K562 (cell line): ENCODE measurements at regions not wholly inside any gene's neighbourhood (a gene's known extent, or its start where the extent isn't known, plus 50 kb on each side); places are given as distances from the start of the nearest gene placed in this dataset.

Experiments used
- ATAC-seq: fragments of 200-7000 bp; cut with Tn5 transposase; 3 replicates; pipeline ENCODE4 v1.9.1; 2020; ENCODE audit warnings: moderate library complexity
- BruUV-seq: library from RNA; stranded (reverse); fragments of 400-500 nt; replicated peaks from 2 replicates; lab custom pipeline; 2021; lab: Mats Ljungman, UMichigan
- CTCF ChIA-PET: fragments of 300-600 bp; formaldehyde crosslinking; extraction: SDS; loops from one replicate; lab custom pipeline; 2021; ENCODE audit warnings: low intra/inter-chr PET ratio; lab: Yijun Ruan, JAX
- POLR2A ChIA-PET: fragments of 300-600, 350-650 bp; sonication (Branson Sonifier 250); formaldehyde crosslinking; extraction: SDS; loops from one replicate; lab custom pipeline; 2021; ENCODE audit warnings: antibody characterized with exemption, inconsistent platforms; lab: Yijun Ruan, JAX
- DNase-seq, 4 experiments: peaks; one replicate each; pipeline versions ENCODE4 v3.0.0 to v3.0.0-alpha.2; 2011 to 2018; ENCODE audit warnings: low spot score in 3 of 4, mixed read lengths in 3 of 4; ENCODE audit errors: extremely low read depth in 1 of 4
- FAIRE-seq: peaks from 2 replicates; lab custom pipeline; 2011; peaks lifted over from hg19 to GRCh38; lab: Jason Lieb, UNC
- H2AFZ ChIP-seq: 2 replicates; pipeline ENCODE4 v1.6.0; 2011; ENCODE audit warnings: low read depth, low read length, control low read depth, inconsistent platforms
- H3K27ac ChIP-seq: fragments of 200-600 bp; 3 replicates; pipeline ENCODE4 v1.8.0; 2011; ENCODE audit warnings: low read depth, mild to moderate bottlenecking, control low read depth, inconsistent platforms, low read length, moderate library complexity, mixed read lengths; ENCODE audit errors: extremely low read depth
- H3K27me3 ChIP-seq, 2 experiments: fragments of 300-600 bp in 1 of 2; 2 replicates in 1 of 2; 3 replicates in 1 of 2; pipeline versions ENCODE4 v1.6.0 to v1.8.0; 2011; ENCODE audit warnings: inconsistent platforms in 2 of 2, low read length in 2 of 2, mild to moderate bottlenecking in 1 of 2, mixed read lengths in 1 of 2, moderate library complexity in 1 of 2; ENCODE audit not compliant: control insufficient read depth in 2 of 2, insufficient read depth in 2 of 2
- H3K36me3 ChIP-seq: fragments of 300-600 bp; 3 replicates; pipeline ENCODE4 v1.8.0; 2011; ENCODE audit warnings: mild to moderate bottlenecking, low read length, inconsistent platforms; ENCODE audit not compliant: control insufficient read depth, insufficient read depth
- H3K4me1 ChIP-seq, 2 experiments: fragments of 200-600 bp in 1 of 2; replicated peaks in 1 of 2; 2 replicates in 1 of 2; 3 replicates in 1 of 2; pipeline versions ENCODE4 v1.5.1 to v1.8.0; 2011; ENCODE audit warnings: inconsistent platforms in 2 of 2, low read length in 2 of 2, mild to moderate bottlenecking in 1 of 2, mixed read lengths in 1 of 2, moderate library complexity in 1 of 2; ENCODE audit not compliant: control insufficient read depth in 2 of 2, insufficient read depth in 2 of 2
- H3K4me2 ChIP-seq: 2 replicates; pipeline ENCODE4 v1.6.1; 2011; ENCODE audit warnings: low read length, control low read depth, inconsistent platforms, mixed read lengths; ENCODE audit not compliant: insufficient read depth
- H3K4me3 ChIP-seq: fragments of 200-600 bp; sonication (generic), shearing (Covaris generic); 2 replicates; pipeline ENCODE4 v1.5.1; 2016; ENCODE audit warnings: control low read depth, inconsistent platforms
- H3K79me2 ChIP-seq: fragments of 200-600 bp; 3 replicates; pipeline ENCODE4 v1.8.0; 2011; ENCODE audit warnings: low read length, inconsistent platforms; ENCODE audit not compliant: control insufficient read depth, insufficient read depth
- H3K9ac ChIP-seq, 2 experiments: 2 replicates each; pipeline versions ENCODE4 v1.6.0 to v1.6.1; 2011; ENCODE audit warnings: low read depth in 2 of 2, low read length in 2 of 2, control low read depth in 1 of 2, inconsistent platforms in 1 of 2, mild to moderate bottlenecking in 1 of 2, mixed read lengths in 1 of 2; ENCODE audit not compliant: insufficient read depth in 1 of 2
- H3K9me1 ChIP-seq: one replicate; pipeline ENCODE4 v1.6.0; 2011; ENCODE audit warnings: inconsistent platforms, mild to moderate bottlenecking, low read length, moderate library complexity; ENCODE audit not compliant: control insufficient read depth, insufficient read depth
- H3K9me3 ChIP-seq: replicated peaks from 2 replicates; pipeline ENCODE4 v1.5.1; 2011; ENCODE audit warnings: low read depth, low read length, inconsistent platforms; ENCODE audit not compliant: control insufficient read depth, insufficient read depth
- H4K20me1 ChIP-seq: replicated peaks from 2 replicates; pipeline ENCODE4 v1.6.1; 2011; ENCODE audit warnings: low read length, inconsistent platforms, mixed read lengths; ENCODE audit not compliant: control insufficient read depth, insufficient read depth
- EZH2 ChIP-seq: IDR thresholded peaks from 2 replicates; pipeline ENCODE4 v1.6.1; 2012; ENCODE audit warnings: low read depth, mild to moderate bottlenecking, inconsistent platforms, low read length, borderline replicate concordance
- FUS ChIP-seq: fragments of 200-400 bp; formaldehyde crosslinking; optimal IDR thresholded peaks from 2 replicates; pipeline ENCODE3; 2017; ENCODE audit warnings: low read depth, low read length
- MCM3 ChIP-seq: fragments of 450-650 bp; IDR thresholded peaks from 2 replicates; pipeline ENCODE4 v1.6.1; 2016
- NFE2 ChIP-seq: IDR thresholded peaks from 2 replicates; pipeline ENCODE4 v1.6.1; 2014; ENCODE audit warnings: antibody characterized with exemption, low read depth
- SAFB ChIP-seq: fragments of 200-400 bp; formaldehyde crosslinking; IDR thresholded peaks from 2 replicates; pipeline ENCODE4 v1.6.1; 2017; ENCODE audit warnings: low read depth, low read length, borderline replicate concordance
- TCFL5 ChIP-seq: fragments of 250-450 bp; sonication (Bioruptor Pico); conservative IDR thresholded peaks from 2 replicates; pipeline ENCODE4 v1.6.1; 2021; ENCODE audit warnings: mild to moderate bottlenecking, moderate library complexity, matching md5 sums
- U2AF2 ChIP-seq: fragments of 200-400 bp; formaldehyde crosslinking; optimal IDR thresholded peaks from 2 replicates; pipeline ENCODE3; 2017; ENCODE audit warnings: low read depth, mild to moderate bottlenecking, low read length
- YBX1 ChIP-seq: fragments of 450-650 bp; IDR thresholded peaks from 2 replicates; pipeline ENCODE4 v1.7.1; 2016; ENCODE audit warnings: mild to moderate bottlenecking
- ZFP30 ChIP-seq: fragments of 250-450 bp; sonication (Bioruptor Pico); IDR thresholded peaks from 2 replicates; pipeline ENCODE4 v1.8.0; 2022; ENCODE audit warnings: moderate library complexity, mild to moderate bottlenecking, inconsistent platforms, borderline replicate concordance
- ZNF76 ChIP-seq: fragments of 250-450 bp; sonication (Bioruptor Pico); IDR thresholded peaks from 2 replicates; pipeline ENCODE4 v1.4.0; 2020; ENCODE audit warnings: mild to moderate bottlenecking, moderate library complexity, borderline replicate concordance
- WGBS: fragments of 100-300 bp; shearing (Covaris generic); methylation state at CpG from one replicate; pipeline ENCODE4 v1.1.6; 2016; ENCODE audit warnings: low coverage, mixed read lengths; ENCODE audit not compliant: insufficient coverage; ENCODE audit errors: missing lambda C conversion rate; 5-methylcytosine and 5-hydroxymethylcytosine counted together
- in situ Hi-C: fragments of 300-500 bp; cut with MboI; formaldehyde crosslinking; loops from 4 replicates; pipeline ENCODE4 v1.15.0; 2018; ENCODE audit warnings: inconsistent platforms, mixed read lengths
- intact Hi-C: fragments of 100-400 bp; cut with micrococcal nuclease; formaldehyde crosslinking; loops from 2 replicates; pipeline ENCODE4 v1.14.2; 2022
- TF ChIP-seq, protein P1 (sequence below): fragments of 450-650 bp; IDR thresholded peaks from 2 replicates; pipeline ENCODE4 v1.6.1; 2016; ENCODE audit warnings: antibody characterized with exemption
- TF ChIP-seq, protein P2 (sequence below): fragments of 250-450 bp; sonication (Bioruptor Pico); IDR thresholded peaks from 2 replicates; pipeline ENCODE4 v1.6.1; 2021; ENCODE audit warnings: mild to moderate bottlenecking
- TF ChIP-seq, protein P3 (sequence below): fragments of 250-450 bp; sonication (Bioruptor Pico); IDR thresholded peaks from 2 replicates; pipeline ENCODE4 v1.5.0; 2021
- TF ChIP-seq, protein P4 (sequence below): fragments of 200-800 bp; sonication (Bioruptor generic); IDR thresholded peaks from 2 replicates; pipeline ENCODE4 v1.6.1; 2017; ENCODE audit warnings: missing genetic modification characterization, missing compliant biosample characterization
- TF ChIP-seq, protein P5 (sequence below), 3 experiments: IDR thresholded peaks in 2 of 3; conservative IDR thresholded peaks in 1 of 3; 2 replicates each; pipeline ENCODE4 v1.5.1; 2011 to 2012; ENCODE audit warnings: low read length in 3 of 3, mild to moderate bottlenecking in 3 of 3, control low read depth in 2 of 3, improper control_type of control experiment in 1 of 3, inconsistent platforms in 1 of 3, low read depth in 1 of 3, mixed read lengths in 1 of 3, moderate library complexity in 1 of 3; ENCODE audit not compliant: insufficient read depth in 2 of 3
- TF ChIP-seq, protein P6 (sequence below): sonication (generic); formaldehyde crosslinking; IDR thresholded peaks from 2 replicates; pipeline ENCODE4 v1.8.1; 2022; ENCODE audit warnings: missing genetic modification reagents

DNA sequence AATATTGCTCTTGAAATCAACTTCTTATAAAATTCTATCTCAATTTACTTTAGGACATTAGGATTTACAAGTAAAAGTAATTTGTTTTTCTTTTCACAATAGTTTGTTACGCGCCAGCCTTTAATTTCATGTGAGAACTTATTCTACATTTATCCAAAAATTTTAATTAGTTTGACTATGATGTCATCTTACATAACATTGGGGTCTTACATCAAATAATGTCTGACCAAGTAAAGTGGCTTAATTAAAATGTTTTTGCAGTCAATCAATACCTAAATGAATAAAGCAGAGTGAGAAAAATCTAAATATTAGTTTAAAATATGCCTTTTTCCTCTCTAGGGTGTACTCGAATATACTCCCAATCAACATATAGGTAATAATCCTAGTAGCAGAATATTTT is 666.2 kb upstream of the FBXO33 start:
- H2AFZ ChIP-seq, result no peak overlapping the region
- no peaks in the 10 kb centered on the region for H4K20me1 ChIP-seq
- no peak overlapping the region for H3K4me3 ChIP-seq
- intact Hi-C loops (no loop called here), in situ Hi-C loops (no loop called here)
- ChIA-PET POLR2A (no interaction called here), CTCF (no interaction called here)
- DNase-seq (no peak), ATAC-seq (no peak), FAIRE-seq (no peak)
- no peak overlapping the region for H3K27ac ChIP-seq
- H3K4me2 ChIP-seq, result no peak overlapping the region
- H3K36me3 ChIP-seq, result no peaks in the 10 kb centered on the region
- WGBS, result 2% methylated on average over 3 of the region's 3 CpGs
- no peaks in the 10 kb centered on the region for H3K27me3 ChIP-seq
- BruUV-seq, result no TSS peak
- no peak overlapping the region for H3K9ac ChIP-seq
- no peaks in the 10 kb centered on the region for H3K9me3 ChIP-seq
- H3K79me2 ChIP-seq, result no peaks in the 10 kb centered on the region
- no peaks in the 10 kb centered on the region for H3K9me1 ChIP-seq
- no peak for TF ChIP-seq TCFL5 (CRISPR knock-in tag)
- TF ChIP-seq, protein P1, sequence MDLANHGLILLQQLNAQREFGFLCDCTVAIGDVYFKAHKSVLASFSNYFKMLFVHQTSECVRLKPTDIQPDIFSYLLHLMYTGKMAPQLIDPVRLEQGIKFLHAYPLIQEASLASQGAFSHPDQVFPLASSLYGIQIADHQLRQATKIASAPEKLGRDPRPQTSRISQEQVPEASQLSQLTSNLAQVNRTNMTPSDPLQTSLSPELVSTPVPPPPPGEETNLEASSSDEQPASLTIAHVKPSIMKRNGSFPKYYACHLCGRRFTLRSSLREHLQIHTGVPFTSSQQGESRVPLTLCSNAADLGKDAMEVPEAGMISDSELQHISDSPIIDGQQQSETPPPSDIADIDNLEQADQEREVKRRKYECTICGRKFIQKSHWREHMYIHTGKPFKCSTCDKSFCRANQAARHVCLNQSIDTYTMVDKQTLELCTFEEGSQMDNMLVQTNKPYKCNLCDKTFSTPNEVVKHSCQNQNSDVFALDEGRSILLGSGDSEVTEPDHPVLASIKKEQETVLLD, result no peak
- no peak for TF ChIP-seq FUS
- no peak for TF ChIP-seq EZH2
- TF ChIP-seq MCM3, result no peak
- TF ChIP-seq, protein P2, sequence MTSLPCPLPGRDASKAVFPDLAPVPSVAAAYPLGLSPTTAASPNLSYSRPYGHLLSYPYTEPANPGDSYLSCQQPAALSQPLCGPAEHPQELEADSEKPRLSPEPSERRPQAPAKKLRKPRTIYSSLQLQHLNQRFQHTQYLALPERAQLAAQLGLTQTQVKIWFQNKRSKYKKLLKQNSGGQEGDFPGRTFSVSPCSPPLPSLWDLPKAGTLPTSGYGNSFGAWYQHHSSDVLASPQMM (CRISPR knock-in tag), result no peak
- TF ChIP-seq YBX1, result no peak
- TF ChIP-seq, protein P3, sequence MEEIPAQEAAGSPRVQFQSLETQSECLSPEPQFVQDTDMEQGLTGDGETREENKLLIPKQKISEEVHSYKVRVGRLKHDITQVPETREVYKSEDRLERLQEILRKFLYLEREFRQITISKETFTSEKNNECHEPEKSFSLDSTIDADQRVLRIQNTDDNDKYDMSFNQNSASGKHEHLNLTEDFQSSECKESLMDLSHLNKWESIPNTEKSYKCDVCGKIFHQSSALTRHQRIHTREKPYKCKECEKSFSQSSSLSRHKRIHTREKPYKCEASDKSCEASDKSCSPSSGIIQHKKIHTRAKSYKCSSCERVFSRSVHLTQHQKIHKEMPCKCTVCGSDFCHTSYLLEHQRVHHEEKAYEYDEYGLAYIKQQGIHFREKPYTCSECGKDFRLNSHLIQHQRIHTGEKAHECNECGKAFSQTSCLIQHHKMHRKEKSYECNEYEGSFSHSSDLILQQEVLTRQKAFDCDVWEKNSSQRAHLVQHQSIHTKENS (CRISPR knock-in tag), result no peak
- TF ChIP-seq NFE2, result no peak
- TF ChIP-seq, protein P4, sequence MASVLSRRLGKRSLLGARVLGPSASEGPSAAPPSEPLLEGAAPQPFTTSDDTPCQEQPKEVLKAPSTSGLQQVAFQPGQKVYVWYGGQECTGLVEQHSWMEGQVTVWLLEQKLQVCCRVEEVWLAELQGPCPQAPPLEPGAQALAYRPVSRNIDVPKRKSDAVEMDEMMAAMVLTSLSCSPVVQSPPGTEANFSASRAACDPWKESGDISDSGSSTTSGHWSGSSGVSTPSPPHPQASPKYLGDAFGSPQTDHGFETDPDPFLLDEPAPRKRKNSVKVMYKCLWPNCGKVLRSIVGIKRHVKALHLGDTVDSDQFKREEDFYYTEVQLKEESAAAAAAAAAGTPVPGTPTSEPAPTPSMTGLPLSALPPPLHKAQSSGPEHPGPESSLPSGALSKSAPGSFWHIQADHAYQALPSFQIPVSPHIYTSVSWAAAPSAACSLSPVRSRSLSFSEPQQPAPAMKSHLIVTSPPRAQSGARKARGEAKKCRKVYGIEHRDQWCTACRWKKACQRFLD (CRISPR knock-in tag), result no peak
- TF ChIP-seq, protein P5, sequence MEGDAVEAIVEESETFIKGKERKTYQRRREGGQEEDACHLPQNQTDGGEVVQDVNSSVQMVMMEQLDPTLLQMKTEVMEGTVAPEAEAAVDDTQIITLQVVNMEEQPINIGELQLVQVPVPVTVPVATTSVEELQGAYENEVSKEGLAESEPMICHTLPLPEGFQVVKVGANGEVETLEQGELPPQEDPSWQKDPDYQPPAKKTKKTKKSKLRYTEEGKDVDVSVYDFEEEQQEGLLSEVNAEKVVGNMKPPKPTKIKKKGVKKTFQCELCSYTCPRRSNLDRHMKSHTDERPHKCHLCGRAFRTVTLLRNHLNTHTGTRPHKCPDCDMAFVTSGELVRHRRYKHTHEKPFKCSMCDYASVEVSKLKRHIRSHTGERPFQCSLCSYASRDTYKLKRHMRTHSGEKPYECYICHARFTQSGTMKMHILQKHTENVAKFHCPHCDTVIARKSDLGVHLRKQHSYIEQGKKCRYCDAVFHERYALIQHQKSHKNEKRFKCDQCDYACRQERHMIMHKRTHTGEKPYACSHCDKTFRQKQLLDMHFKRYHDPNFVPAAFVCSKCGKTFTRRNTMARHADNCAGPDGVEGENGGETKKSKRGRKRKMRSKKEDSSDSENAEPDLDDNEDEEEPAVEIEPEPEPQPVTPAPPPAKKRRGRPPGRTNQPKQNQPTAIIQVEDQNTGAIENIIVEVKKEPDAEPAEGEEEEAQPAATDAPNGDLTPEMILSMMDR (IDR thresholded peaks at IDR 0.05 in 2 of 3, conservative IDR thresholded peaks at IDR 0.05 in 1 of 3; ENCODE audit: insufficient read depth in 2 of 3, low read depth in 1 of 3, low read length in 3 of 3), result no peak
- no peak for TF ChIP-seq SAFB
- TF ChIP-seq, protein P6, sequence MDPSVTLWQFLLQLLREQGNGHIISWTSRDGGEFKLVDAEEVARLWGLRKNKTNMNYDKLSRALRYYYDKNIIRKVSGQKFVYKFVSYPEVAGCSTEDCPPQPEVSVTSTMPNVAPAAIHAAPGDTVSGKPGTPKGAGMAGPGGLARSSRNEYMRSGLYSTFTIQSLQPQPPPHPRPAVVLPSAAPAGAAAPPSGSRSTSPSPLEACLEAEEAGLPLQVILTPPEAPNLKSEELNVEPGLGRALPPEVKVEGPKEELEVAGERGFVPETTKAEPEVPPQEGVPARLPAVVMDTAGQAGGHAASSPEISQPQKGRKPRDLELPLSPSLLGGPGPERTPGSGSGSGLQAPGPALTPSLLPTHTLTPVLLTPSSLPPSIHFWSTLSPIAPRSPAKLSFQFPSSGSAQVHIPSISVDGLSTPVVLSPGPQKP, result no peak
- TF ChIP-seq ZFP30, result no peak
- TF ChIP-seq ZNF76 (CRISPR knock-in tag), result no peak
- TF ChIP-seq U2AF2, result no peak
- no peaks in the 10 kb centered on the region for H3K4me1 ChIP-seq
